Hematopoietic multipotent progenitor cell treated with erythropoietin and hydrocortisone succinate and interleukin-3 and kit ligand, for 17 days (in vitro differentiated cells): ENCODE measurements at regions not wholly inside any gene's neighbourhood (a gene's known extent, or its start where the extent isn't known, plus 50 kb on each side); places are given as distances from the start of the nearest gene placed in this dataset.

Experiments
- DNase-seq: peaks from one replicate; pipeline ENCODE4 v3.0.0-alpha.2; 2015; ENCODE audit warnings: low spot score

DNA sequence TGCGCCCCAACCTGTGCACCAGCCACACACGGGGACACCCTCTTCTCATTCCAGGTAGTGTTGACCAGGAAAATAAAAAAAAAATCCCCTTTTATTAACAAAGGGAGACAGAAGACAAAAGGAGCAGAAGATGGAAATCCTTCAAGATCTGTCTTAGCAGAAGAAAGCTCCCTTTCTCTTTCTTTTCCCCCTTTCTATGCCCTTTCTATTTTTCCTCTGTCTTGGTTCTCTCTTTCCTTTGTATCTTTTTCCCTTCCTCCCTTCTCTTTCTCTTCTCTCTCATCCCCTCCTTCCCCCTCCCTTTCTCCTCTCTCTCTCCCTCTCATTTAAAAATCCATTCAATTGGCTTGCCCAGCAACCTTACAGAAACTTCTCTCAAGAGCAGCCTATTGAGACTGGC, 254.1 kb upstream of the ZFHX3 start:
- no peak for DNase-seq

DNA sequence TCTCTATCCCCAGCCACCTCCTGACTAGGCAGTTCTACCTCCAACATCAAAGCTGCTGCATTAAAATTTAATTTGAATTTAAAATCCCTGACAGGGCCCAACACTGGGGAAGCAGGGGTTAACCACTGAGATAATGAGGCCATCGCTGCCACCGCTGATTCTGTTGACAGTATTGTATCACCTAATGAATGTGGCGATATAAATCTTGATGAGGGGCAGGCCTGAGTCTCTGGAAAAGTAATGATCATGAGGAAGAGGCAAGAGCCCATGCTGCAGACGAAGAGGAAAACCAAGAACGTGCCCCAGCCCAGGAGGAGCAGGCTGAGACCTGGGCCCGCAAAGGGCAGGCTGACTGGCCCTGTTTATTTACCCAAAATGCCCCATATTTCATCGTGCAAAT, 251.4 kb upstream of the ZFHX3 start:
- no peak for DNase-seq

DNA sequence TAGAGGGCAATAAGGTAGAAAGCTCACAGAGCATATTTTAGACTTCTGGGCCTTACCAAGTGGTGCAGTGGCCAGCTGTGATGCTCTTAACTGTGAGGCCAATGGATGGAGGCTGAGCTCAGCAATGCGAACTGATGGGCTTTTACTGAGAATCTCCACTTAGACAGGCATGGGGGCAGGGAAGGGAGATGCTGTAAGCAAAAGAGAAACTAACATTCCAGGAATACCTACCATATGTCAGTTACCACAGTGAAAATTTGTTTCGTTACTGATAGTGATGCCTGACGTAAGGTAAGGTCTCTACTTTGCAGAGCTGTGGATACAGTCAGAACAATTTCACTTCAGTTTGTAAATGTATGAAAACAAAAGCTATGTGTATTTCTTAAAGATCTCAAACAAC, 250.6 kb upstream of the ZFHX3 start:
- DNase-seq: no peak

DNA sequence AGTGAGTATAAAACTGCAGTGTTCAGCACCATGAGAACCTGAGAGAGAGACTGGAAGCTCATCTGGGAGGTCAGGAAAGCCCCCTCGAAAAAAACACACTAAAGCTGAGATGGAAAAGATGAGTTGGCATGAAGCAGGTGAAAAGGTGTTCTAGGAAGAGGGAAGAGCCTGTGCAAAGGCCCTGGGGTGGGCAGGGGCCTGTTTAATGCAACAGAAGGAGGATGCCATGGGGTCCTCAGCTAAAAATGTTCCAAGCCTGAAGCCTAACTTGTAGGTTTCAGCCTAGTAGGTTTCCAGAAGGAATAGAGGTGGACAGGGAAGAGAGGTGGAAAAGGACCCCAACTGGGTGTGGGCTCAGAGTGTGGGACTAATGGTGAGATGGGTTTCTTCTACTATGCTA, 242.3 kb upstream of the ZFHX3 start:
- DNase-seq: no peak

DNA sequence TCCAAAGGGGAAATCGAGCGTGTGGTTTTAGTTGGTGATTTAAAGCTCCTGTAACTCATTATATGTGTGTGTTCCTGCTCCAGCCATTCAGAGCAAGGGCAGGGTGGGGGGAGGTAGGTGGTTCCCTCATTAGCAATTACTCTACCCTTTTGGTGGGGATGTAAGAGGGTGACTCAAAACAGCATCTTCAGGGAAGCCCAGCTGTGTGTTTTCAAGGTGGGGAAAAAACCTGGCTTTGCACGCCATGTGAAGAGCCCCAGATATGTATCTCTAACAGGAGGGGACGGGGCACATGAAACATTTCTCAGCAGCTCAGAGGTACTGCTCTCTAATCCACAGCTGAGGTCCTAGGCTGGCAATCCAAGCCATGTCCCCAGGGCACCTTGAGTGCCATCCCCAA, 241.3 kb upstream of the ZFHX3 start:
- DNase-seq: no peak

DNA sequence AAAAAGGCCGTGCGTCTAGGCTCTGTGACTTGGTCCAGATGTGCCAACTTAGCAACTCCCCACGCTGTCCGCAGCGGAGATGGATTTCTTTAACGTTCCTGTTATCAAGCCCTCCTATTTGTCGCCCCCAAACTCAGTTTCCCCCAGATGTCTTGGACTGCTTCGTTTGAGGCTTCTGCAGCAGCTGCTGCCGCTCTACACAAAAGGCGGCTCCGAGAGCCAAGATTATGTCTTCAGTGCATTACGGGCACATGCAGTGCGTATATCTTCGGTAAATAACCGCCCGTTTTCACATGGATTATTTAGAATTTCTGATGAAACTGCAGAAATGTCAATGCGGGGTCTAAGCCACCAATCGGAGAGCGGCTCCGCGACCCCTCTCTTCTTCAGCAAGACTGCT, 240.6 kb upstream of the ZFHX3 start:
- no peak for DNase-seq

DNA sequence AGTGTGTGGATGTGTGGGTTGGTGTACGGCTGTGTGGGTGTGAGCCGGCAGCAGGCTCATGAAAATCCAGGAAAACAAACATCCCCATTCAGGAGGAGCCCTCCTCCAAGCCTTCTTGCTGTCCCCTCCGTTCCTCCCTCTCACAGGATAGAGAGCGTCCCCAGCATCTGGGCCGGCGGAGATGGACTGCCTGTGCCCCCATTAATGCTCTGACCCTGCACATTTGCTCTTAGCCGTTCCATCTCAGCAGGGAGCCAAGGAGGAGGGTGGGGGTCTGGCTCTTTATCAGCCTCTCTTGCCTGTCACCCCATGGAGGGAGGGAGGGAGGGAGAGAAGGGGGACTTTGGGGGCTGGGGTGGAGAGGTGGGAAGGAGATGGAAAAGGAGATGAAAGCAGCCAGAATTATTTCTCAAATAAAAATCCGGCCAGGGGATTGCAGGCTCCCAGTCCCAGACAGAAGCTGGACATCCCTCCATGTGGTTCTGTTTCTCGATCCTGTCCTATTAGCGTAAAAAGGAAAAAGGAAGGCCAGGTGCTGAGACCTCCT, 240.0 kb upstream of the ZFHX3 start:
- DNase-seq: no peak

DNA sequence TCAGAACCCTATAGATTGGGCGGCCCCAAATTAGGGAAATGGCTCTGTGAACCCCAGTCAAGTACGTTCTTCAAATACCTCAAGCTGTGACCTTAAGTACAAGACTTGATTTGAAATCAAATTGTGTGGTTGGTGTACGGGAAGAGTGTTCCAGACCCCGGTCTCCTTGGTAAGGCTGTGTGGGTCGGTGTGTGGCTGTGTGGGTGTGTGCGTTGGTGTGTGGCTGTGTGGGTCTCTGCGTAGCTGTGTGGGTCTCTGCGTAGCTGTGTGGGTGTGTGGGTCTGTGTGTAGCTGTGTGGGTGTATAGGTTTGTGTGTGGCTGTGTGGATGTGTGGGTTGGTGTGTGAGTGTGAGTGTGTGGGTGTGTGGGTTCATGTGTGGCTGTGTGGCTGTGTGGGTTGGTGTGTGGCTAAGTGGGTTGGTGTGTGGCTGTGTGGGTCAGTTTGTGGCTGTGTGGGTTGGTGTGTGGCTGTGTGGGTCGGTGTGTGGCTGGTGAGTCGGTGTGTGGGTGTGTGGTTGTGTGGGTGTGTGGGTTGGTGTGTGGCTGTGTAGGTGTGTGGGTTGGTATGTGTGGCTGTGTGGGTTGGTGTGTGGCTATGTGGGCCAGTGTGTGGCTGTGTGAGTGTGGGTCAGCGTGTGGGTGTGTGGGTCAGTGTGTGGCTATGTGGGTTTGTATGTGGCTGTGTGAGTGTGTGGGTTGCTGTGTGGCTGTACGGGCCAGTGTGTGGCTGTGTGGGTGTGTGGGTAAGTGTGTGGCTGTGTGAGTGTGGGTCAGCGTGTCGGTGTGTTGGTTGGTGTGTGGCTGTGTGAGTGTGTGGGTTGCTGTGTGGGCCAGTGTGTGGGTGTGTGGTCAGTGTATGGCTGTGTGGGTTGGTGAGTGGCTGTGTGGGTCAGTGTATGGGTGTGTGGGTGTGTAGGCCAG, 238.7 kb upstream of the ZFHX3 start:
- DNase-seq: no peak

DNA sequence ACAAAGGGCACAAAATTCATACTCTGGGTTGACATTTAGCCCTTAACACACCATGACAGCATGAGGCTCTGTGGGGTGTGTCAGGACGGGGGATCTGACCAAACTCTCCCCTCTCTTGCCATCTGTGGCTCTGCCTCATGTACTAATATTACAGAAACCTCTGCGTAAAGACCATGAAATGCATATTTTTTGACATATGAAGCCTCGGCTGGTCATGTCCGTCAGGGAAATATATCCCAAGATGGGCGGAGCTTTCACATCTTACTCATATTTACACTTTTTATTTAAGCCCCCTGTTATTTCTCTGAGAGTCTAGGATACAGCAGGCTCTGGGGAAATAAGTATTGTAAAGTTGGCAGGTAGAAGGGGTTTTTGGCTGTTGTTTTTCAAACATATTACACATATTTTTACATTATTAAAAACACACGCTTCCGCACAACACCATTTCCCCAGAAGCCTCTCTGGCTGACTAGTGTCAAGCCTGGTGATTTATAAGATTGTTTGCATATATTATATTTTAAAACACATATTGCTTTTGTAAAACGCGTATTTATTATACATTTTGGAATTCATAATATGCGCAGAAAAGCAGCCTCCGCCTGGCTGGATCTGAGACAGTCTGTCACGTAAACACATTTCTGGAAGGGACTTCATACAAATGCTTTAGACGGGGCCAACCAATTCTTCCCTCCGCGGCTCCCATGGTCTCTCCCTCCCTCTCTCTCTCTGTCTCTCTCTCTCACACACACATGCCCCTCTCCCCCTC, 237.7 kb upstream of the ZFHX3 start:
- no peak for DNase-seq

DNA sequence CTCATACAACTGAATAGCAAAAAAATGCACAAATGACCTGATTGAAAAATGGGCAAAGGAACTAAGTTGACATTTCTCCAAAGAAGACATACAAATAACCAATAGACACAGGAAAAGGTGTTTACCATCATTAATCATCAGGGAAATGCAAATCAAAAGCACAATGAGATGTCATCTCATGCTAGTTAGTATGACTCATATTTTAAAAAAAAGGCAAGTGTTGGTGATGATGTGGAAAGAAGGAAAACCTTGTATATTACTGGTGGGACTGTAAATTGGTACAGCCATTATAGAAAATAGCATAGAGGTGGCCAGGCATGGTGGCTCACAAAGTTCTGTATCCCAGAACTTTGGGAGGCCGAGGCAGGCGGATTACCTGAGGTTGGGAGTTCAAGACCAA, 232.5 kb upstream of the ZFHX3 start:
- DNase-seq: no peak

DNA sequence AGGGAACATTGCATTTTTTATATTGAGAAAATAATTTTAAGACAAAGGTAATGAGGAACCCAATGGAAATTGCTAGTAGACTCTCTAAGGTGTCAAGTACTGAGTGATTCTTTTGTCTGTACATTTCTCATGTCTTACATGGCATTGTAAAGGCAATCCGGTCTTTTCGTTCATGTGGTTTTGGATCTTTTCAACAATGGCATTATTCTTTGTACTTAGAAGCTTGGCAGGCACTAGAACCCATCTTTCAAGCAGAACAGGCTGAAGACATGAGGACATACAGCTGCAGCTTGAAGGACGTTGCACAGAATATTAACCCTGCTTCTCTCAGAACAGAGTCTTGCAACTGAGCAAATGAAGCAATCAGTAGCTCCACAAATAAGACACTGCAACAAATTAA, 231.5 kb upstream of the ZFHX3 start:
- no peak for DNase-seq

DNA sequence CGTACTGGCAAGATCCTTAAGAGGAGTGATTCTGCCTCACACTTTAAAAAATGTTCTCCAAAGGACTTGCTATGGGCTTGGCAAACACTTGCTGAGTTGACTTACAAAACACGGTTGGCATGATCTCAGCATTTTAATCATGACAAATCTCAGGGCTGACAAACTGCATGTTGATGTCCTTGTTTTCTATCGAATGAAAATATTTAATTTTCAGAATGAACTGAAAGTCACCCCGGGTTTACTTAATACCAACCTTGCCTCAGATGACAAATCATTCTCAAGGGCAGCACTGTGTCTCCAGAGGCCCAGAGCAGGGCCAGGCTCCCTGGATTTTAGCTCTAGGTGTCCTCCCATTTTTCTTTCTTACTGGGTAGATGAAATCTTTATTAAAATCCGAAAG, 229.1 kb upstream of the ZFHX3 start:
- DNase-seq: no peak

DNA sequence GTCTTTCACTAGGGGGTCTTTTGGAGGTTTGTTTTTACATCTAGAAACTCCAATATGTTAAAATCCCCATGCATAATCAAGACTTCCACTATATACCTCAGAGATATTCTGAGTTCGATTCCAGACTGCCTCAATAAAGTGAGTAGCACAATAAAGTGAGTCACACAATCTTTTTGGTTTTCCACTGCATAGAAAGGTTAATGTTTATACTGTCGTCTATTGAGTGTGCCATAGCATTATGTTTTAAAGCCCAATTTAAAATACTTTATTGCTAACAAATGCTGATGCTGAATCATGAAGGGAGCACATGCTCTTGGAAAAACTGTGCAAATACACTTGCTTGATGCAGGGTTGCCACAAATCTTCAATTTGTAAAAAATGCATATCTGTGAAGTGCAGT, 227.5 kb upstream of the ZFHX3 start:
- DNase-seq: no peak

DNA sequence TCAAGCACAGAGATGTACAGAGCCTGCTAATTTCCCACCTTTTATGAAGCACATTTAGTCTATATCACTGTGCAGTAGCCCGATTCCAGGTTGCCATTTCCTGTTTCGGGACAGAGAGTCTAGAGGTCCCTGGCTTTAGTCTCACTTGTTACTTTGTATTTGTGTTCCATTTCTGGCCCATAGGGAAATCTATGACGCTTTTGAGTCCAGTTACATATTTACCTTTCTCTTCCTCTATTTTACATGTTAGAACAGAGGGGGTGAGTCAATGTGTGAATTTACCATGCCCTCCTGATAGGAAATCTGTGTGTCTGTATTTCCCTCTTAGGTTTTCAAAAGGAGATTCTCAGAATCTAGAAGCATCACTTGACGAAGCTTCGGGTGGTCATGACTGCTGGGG, 227.1 kb upstream of the ZFHX3 start:
- no peak for DNase-seq

DNA sequence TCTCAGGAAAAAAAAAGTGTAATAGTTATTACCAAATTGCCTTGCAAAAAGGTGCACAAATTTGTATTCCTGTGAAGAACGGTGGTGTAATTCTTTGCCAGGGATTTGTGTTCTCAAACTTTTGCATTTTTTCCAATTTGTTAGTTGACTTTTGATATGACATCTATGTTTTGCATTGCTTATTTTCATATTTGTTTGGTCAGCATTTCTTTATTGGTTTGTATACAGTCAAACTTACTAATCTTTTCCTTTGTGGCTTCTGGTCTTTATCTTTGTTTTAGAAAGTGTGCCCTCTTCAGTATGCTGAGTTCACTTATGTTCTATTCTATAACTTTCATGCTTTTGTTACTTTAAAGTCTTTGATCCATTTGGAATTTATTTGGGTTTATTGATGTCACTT, 226.2 kb upstream of the ZFHX3 start:
- no peak for DNase-seq

DNA sequence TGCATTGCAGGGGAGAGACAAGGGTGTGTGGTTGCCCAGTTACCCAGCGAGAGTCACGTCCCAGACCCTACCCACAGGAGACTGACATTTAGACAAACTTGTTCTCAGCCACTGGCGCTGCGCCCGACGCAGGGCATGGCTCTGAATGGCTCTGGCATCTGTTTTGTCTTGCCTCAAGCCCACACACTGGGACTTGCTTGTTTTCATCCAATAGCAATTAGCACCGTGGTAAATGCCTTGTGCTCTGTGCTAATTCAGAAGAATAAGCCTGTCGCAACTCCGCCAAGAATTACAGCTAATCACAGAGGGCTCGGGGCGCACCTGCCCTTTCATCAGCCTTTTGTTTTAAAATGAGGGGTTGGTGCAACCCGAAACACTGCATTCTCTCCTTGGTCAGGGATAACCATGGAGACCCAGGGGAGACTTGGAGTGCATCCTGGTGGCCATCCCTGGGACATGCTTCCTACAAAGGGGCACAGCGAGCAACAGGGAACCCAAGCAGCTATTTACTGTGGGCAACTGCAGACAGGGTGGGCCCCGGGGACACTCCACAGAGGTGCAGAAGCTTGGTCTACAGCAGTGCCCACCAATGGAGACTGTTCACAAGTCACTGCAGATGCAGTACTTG, 220.6 kb upstream of the ZFHX3 start:
- no peak for DNase-seq

DNA sequence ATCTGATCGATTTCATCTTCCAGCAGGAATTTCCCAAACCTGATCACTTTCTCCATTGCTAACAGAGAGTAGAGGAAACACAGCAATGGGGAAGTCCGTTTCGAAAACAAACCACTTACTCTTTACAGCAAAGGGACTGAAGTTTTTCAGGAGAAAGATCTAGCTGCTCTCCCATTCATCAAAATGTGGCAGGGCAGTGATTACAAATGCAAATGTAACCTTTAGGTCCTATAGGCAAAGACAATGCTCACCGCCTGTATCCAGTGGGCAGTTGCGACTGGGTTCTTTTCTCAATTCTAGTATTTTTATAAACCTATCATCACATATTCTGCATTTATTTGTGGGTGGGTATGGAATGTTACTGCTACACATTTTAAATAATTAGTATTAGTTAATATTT, 218.0 kb upstream of the ZFHX3 start:
- no peak for DNase-seq

DNA sequence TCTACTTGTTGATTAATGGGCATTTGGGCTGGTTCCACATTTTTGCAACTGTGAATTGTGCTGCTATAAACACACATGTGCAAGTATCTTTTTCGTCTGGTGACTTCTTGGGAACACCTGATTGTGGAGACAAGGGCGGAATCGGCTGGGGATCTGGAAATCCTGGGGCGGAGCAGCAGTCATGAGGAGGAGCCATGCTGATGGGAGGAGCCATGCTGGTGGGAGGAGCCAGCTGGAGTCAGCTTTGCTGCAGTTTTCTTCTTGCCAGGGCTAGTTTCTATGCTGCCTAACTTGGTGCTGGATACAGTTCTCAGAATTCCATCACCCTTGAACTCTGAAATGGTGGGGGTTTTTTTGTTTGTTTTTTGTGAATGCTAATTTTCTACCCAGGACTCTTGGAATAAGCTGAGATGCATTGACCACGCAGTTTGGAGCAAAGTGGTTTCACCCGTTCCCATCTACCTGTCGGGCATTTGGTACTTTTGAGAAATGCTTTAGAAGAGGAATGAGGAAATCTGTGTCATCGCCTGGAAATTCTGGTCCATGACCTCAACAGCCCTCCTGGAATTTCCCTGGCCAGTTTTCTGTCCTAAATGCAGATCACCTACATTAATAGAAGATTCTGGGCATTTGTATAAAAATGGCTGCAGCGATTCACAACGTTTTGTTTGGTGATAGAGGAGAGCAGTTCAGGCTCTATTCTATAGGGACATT, 217.4 kb upstream of the ZFHX3 start:
- DNase-seq: no peak

DNA sequence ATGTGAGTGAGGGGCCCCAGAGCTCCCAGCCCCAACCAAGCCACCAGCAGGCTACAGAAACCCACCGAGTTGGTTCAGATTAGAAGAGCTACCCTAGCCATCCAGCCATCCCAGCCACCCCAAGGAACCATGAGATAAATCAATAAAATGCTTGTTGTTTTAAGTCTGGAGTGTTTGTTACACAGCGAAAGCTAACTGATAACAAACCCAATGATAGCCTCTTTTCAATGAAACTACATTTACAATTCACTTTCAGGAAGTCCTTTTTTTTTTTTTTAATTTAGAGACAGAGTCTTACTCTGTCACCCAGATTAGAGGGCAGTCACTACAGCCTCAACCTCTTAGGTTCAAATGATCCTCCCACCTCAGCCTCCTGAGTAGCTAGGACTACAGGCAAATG, 215.0 kb upstream of the ZFHX3 start:
- DNase-seq: no peak

DNA sequence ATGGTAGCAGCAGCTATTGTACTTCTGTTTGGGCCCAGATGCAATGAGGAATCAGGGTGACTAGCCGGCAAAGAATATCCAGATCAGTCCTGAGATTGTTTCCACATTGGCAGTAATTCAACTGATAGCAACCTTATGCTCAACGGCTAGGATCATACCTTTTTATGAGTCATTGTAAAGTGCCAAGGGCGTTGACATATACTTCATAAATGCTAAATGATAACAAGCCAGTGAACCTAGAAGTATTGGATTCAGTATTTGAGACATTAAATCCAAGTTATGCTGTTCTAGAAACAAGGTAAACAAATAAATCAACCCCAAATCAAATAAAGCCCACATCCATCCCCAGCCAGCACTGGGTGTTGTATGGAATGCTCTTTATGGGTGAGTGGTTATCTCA, 207.1 kb upstream of the ZFHX3 start:
- no peak for DNase-seq

DNA sequence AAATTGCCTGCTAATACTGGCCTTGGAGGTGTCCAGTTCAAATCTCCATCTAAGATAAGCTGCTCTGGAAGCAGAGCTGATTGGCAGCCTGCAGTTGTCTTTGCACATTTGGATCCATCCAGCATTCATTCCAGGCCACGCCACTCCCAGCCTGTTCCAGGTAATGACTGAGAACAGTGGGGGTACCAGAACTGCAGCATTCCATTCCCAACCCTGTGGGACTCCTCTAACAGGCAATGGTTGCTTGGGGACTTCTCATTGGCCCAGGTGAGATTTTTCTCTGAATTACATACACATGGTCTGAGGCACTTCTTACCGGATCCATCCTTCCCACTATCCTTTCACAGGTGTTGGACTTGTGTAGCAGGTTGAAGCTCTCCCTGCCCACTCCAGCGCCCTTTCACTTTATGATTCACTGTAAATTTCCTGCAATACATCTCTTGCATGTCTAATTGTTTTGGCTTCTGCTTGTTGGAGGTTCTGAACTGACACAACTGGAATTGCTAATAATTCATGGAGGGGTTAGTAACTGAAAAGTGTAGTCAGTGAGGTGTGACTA, 206.1 kb upstream of the ZFHX3 start:
- no peak for DNase-seq

DNA sequence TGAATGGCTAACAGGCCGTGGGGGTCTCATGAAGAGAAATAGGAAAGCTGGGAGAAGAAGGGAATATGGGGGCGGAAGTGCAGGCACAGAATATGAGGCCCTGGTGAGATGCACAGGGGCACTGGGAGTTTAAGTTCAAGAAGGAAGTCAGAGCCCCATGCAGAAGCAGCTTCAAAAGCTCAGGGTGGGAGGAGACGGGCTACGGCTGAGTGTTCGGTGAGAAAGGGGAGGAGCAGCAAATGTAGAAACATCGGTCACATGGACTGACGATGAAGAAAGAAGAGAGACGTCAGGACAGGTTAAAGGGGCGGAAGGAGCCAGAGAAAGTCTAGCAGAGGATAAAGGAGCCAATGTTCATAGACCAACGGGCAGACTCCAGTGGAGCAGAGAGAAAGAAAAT, 204.5 kb upstream of the ZFHX3 start:
- DNase-seq: no peak
